ENCODE measurements at regions not wholly inside any gene's neighbourhood (a gene's known extent, or its start where the extent isn't known, plus 50 kb on each side); places are given as distances from the start of the nearest gene placed in this dataset.

DNA sequence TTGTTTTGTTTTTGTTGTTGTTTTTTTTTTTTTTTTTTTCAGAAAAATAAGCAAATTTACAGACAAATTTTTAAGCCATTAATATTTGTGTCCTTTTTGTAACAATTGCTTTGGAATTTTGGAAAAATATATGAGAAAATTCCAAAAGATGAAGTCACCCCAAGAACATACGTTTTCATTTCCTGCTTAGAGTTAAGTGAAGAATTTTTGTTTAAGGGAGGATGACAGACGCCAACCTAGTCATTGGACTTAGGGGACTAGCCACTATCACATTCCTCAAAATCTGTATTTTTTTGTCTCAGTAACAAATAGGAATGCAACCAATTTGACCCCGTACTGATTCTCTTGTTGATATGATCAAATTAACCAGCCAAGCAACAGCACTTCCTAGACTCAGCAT is 433.9 kb upstream of the SLC30A5 start:
- no peak overlapping the region for H3K9ac ChIP-seq (ENCODE audit: insufficient read depth in 1 of 2, low read length in 2 of 2)
- peaks cover 0 to 4% (median 0%) of the 10 kb centered on the region in 5 donors for H3K4me1 ChIP-seq (ENCODE audit: control insufficient read depth in 5 of 5, insufficient read depth in 5 of 5, low read length in 5 of 5)
- no peak for TF ChIP-seq CTCF (IDR thresholded peaks at IDR 0.05; ENCODE audit: control extremely low read depth, extremely low read depth)
- no peaks in the 10 kb centered on the region for H3K36me3 ChIP-seq (ENCODE audit: control insufficient read depth in 4 of 4, insufficient read depth in 4 of 4, low read length in 4 of 4)
- DNase-seq = no peak
- WGBS, 2 donors = 90 to 91% methylated on average over 3 of the region's 3 CpGs
- H3K27me3 ChIP-seq (ENCODE audit: control insufficient read depth in 3 of 3, insufficient read depth in 3 of 3, low read length in 2 of 3) = no peaks in the 10 kb centered on the region
- H3K9me3 ChIP-seq (ENCODE audit: control insufficient read depth in 4 of 4, insufficient read depth in 3 of 4, low read length in 3 of 4) = no peaks in the 10 kb centered on the region
- no peak overlapping the region for H3K4me3 ChIP-seq
- no peak for ATAC-seq (ENCODE audit: insufficient read depth, low FRiP score)
- no peak overlapping the region for H3K27ac ChIP-seq (ENCODE audit: low read depth in 1 of 2, low read length in 1 of 2)

GRCh38 chr5:68661237-68661636 is 432.6 kb upstream of the SLC30A5 start:
- no peak for DNase-seq
- WGBS, 2 donors = 78 to 83% methylated on average over 2 of the region's 2 CpGs
- ATAC-seq (ENCODE audit: insufficient read depth, low FRiP score) = no peak

DNA sequence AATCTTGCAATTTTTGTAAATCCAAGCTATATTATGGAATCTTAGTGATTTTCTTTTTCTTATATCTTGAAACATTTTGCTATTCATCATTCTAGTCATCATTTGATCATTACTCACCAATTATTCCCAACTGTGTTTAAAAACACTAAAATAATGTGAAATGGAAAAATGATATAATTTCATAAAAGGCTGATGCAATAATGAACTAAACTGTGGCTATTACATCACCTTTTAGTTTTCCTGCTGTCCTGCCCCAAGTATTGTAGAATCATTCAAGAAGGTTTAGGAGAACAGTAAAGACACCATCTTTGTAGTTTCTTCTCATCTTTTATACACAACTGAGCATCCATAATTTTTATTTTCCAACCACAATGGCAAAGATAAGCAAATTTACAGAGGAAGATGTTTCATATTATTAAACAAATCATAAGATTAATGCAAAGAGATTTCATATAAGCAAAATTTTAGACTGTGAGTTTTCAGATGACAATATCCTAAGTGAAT is 431.0 kb upstream of the SLC30A5 start:
- no peaks in the 10 kb centered on the region for H3K27me3 ChIP-seq (ENCODE audit: control insufficient read depth in 3 of 3, insufficient read depth in 3 of 3, low read length in 2 of 3)
- H3K9me3 ChIP-seq (ENCODE audit: control insufficient read depth in 4 of 4, insufficient read depth in 3 of 4, low read length in 3 of 4) = no peaks in the 10 kb centered on the region
- ATAC-seq (ENCODE audit: insufficient read depth, low FRiP score) (no peak), DNase-seq (no peak)
- peaks cover 0 to 4% (median 0%) of the 10 kb centered on the region in 5 donors for H3K4me1 ChIP-seq (ENCODE audit: control insufficient read depth in 5 of 5, insufficient read depth in 5 of 5, low read length in 5 of 5)
- TF ChIP-seq CTCF (IDR thresholded peaks at IDR 0.05; ENCODE audit: control extremely low read depth, extremely low read depth) = no peak
- H3K4me3 ChIP-seq = no peak overlapping the region
- H3K27ac ChIP-seq (ENCODE audit: low read depth in 1 of 2, low read length in 1 of 2) = no peak overlapping the region
- H3K9ac ChIP-seq (ENCODE audit: insufficient read depth in 1 of 2, low read length in 2 of 2) = no peak overlapping the region
- no peaks in the 10 kb centered on the region for H3K36me3 ChIP-seq (ENCODE audit: control insufficient read depth in 4 of 4, insufficient read depth in 4 of 4, low read length in 4 of 4)

More at GRCh38 chr5:68661237-68661636, 432.6 kb upstream of the SLC30A5 start:
- Histone ChIP-seq H3K27ac (ENCODE audit: low read depth in 1 of 2, low read length in 1 of 2) (no peak overlapping the region), H3K4me3 (no peak overlapping the region), H3K9ac (ENCODE audit: insufficient read depth in 1 of 2, low read length in 2 of 2) (no peak overlapping the region), H3K27me3 (ENCODE audit: control insufficient read depth in 3 of 3, insufficient read depth in 3 of 3, low read length in 2 of 3) (no peaks in the 10 kb centered on the region), H3K9me3 (ENCODE audit: control insufficient read depth in 4 of 4, insufficient read depth in 3 of 4, low read length in 3 of 4) (no peaks in the 10 kb centered on the region), H3K4me1 (ENCODE audit: control insufficient read depth in 5 of 5, insufficient read depth in 5 of 5, low read length in 5 of 5) (peaks cover 0 to 4% (median 0%) of the 10 kb centered on the region in 5 donors), H3K36me3 (ENCODE audit: control insufficient read depth in 4 of 4, insufficient read depth in 4 of 4, low read length in 4 of 4) (no peaks in the 10 kb centered on the region)
- no peak for TF ChIP-seq CTCF (IDR thresholded peaks at IDR 0.05; ENCODE audit: control extremely low read depth, extremely low read depth)

Data from lung (tissue), 11 donors.